Sigmoid colon (tissue), 4 donors: ENCODE measurements at regions not wholly inside any gene's neighbourhood (a gene's known extent, or its start where the extent isn't known, plus 50 kb on each side); places are given as distances from the start of the nearest gene placed in this dataset.

Experiments used
- CTCF ChIP-seq, 4 experiments: fragments of 450-650 bp in 3 of 4; fragments of 200-600 bp in 1 of 4; IDR thresholded peaks; one replicate each; pipeline ENCODE4 v1.5.1; 2016 to 2019; ENCODE audit warnings: antibody characterized with exemption in 4 of 4, mild to moderate bottlenecking in 3 of 4, moderate library complexity in 2 of 4
- EP300 ChIP-seq, 4 donors: sonication (generic); formaldehyde crosslinking; IDR thresholded peaks; one replicate each; pipeline ENCODE4 v1.6.1; 2017; ENCODE audit warnings: antibody characterized with exemption in 4 of 4
- POLR2A ChIP-seq, 2 donors: fragments of 450-650 bp; IDR thresholded peaks; one replicate each; pipeline ENCODE4 v1.6.1; 2016; ENCODE audit warnings: antibody characterized with exemption in 2 of 2, mild to moderate bottlenecking in 2 of 2, moderate library complexity in 2 of 2
- POLR2AphosphoS5 ChIP-seq, 4 donors: sonication (generic); formaldehyde crosslinking; IDR thresholded peaks; one replicate each; pipeline ENCODE4 v1.6.1; 2017; ENCODE audit warnings: antibody characterized with exemption in 4 of 4

- TF ChIP-seq POLR2AphosphoS5 (IDR thresholded peaks at IDR 0.05) (no peak), POLR2A (IDR thresholded peaks at IDR 0.05) (no peak), CTCF (IDR thresholded peaks at IDR 0.05) (no peak), EP300 (IDR thresholded peaks at IDR 0.05) (no peak)
Measured at GRCh38 chr17:83147280-83147679, 67.9 kb downstream of the METRNL start.
